K562 (cell line): ENCODE measurements at regions not wholly inside any gene's neighbourhood (a gene's known extent, or its start where the extent isn't known, plus 50 kb on each side); places are given as distances from the start of the nearest gene placed in this dataset.

Experiments used
- ATAC-seq: fragments of 200-7000 bp; cut with Tn5 transposase; 3 replicates; pipeline ENCODE4 v1.9.1; 2020; ENCODE audit warnings: moderate library complexity
- BruUV-seq: library from RNA; stranded (reverse); fragments of 400-500 nt; replicated peaks from 2 replicates; lab custom pipeline; 2021; lab: Mats Ljungman, UMichigan
- CTCF ChIA-PET: fragments of 300-600 bp; formaldehyde crosslinking; extraction: SDS; loops from one replicate; lab custom pipeline; 2021; ENCODE audit warnings: low intra/inter-chr PET ratio; lab: Yijun Ruan, JAX
- POLR2A ChIA-PET: fragments of 300-600, 350-650 bp; sonication (Branson Sonifier 250); formaldehyde crosslinking; extraction: SDS; loops from one replicate; lab custom pipeline; 2021; ENCODE audit warnings: antibody characterized with exemption, inconsistent platforms; lab: Yijun Ruan, JAX
- DNase-seq, 4 experiments: peaks; one replicate each; pipeline versions ENCODE4 v3.0.0 to v3.0.0-alpha.2; 2011 to 2018; ENCODE audit warnings: low spot score in 3 of 4, mixed read lengths in 3 of 4; ENCODE audit errors: extremely low read depth in 1 of 4
- FAIRE-seq: peaks from 2 replicates; lab custom pipeline; 2011; peaks lifted over from hg19 to GRCh38; lab: Jason Lieb, UNC
- H2AFZ ChIP-seq: 2 replicates; pipeline ENCODE4 v1.6.0; 2011; ENCODE audit warnings: low read depth, low read length, control low read depth, inconsistent platforms
- H3K27ac ChIP-seq: fragments of 200-600 bp; 3 replicates; pipeline ENCODE4 v1.8.0; 2011; ENCODE audit warnings: low read depth, mild to moderate bottlenecking, control low read depth, inconsistent platforms, low read length, moderate library complexity, mixed read lengths; ENCODE audit errors: extremely low read depth
- H3K27me3 ChIP-seq, 2 experiments: fragments of 300-600 bp in 1 of 2; 2 replicates in 1 of 2; 3 replicates in 1 of 2; pipeline versions ENCODE4 v1.6.0 to v1.8.0; 2011; ENCODE audit warnings: inconsistent platforms in 2 of 2, low read length in 2 of 2, mild to moderate bottlenecking in 1 of 2, mixed read lengths in 1 of 2, moderate library complexity in 1 of 2; ENCODE audit not compliant: control insufficient read depth in 2 of 2, insufficient read depth in 2 of 2
- H3K36me3 ChIP-seq: fragments of 300-600 bp; 3 replicates; pipeline ENCODE4 v1.8.0; 2011; ENCODE audit warnings: mild to moderate bottlenecking, low read length, inconsistent platforms; ENCODE audit not compliant: control insufficient read depth, insufficient read depth
- H3K4me1 ChIP-seq, 2 experiments: fragments of 200-600 bp in 1 of 2; replicated peaks in 1 of 2; 2 replicates in 1 of 2; 3 replicates in 1 of 2; pipeline versions ENCODE4 v1.5.1 to v1.8.0; 2011; ENCODE audit warnings: inconsistent platforms in 2 of 2, low read length in 2 of 2, mild to moderate bottlenecking in 1 of 2, mixed read lengths in 1 of 2, moderate library complexity in 1 of 2; ENCODE audit not compliant: control insufficient read depth in 2 of 2, insufficient read depth in 2 of 2
- H3K4me2 ChIP-seq: 2 replicates; pipeline ENCODE4 v1.6.1; 2011; ENCODE audit warnings: low read length, control low read depth, inconsistent platforms, mixed read lengths; ENCODE audit not compliant: insufficient read depth
- H3K4me3 ChIP-seq: fragments of 200-600 bp; sonication (generic), shearing (Covaris generic); 2 replicates; pipeline ENCODE4 v1.5.1; 2016; ENCODE audit warnings: control low read depth, inconsistent platforms
- H3K79me2 ChIP-seq: fragments of 200-600 bp; 3 replicates; pipeline ENCODE4 v1.8.0; 2011; ENCODE audit warnings: low read length, inconsistent platforms; ENCODE audit not compliant: control insufficient read depth, insufficient read depth
- H3K9ac ChIP-seq, 2 experiments: 2 replicates each; pipeline versions ENCODE4 v1.6.0 to v1.6.1; 2011; ENCODE audit warnings: low read depth in 2 of 2, low read length in 2 of 2, control low read depth in 1 of 2, inconsistent platforms in 1 of 2, mild to moderate bottlenecking in 1 of 2, mixed read lengths in 1 of 2; ENCODE audit not compliant: insufficient read depth in 1 of 2
- H3K9me1 ChIP-seq: one replicate; pipeline ENCODE4 v1.6.0; 2011; ENCODE audit warnings: inconsistent platforms, mild to moderate bottlenecking, low read length, moderate library complexity; ENCODE audit not compliant: control insufficient read depth, insufficient read depth
- H3K9me3 ChIP-seq: replicated peaks from 2 replicates; pipeline ENCODE4 v1.5.1; 2011; ENCODE audit warnings: low read depth, low read length, inconsistent platforms; ENCODE audit not compliant: control insufficient read depth, insufficient read depth
- H4K20me1 ChIP-seq: replicated peaks from 2 replicates; pipeline ENCODE4 v1.6.1; 2011; ENCODE audit warnings: low read length, inconsistent platforms, mixed read lengths; ENCODE audit not compliant: control insufficient read depth, insufficient read depth
- HOXB6 ChIP-seq: fragments of 250-450 bp; sonication (Bioruptor Pico); IDR thresholded peaks from 2 replicates; pipeline ENCODE4 v1.5.1; 2022; ENCODE audit warnings: mild to moderate bottlenecking, borderline replicate concordance
- KAT7 ChIP-seq: sonication (generic); formaldehyde crosslinking; IDR thresholded peaks from 2 replicates; pipeline ENCODE4 v1.8.0; 2022; ENCODE audit warnings: missing genetic modification reagents, mild to moderate bottlenecking, borderline replicate concordance
- RBFOX2 ChIP-seq: fragments of 200-400 bp; formaldehyde crosslinking; IDR thresholded peaks from 2 replicates; pipeline ENCODE4 v1.6.1; 2017; ENCODE audit warnings: low read depth, mild to moderate bottlenecking, low read length, moderate library complexity
- TAL1 ChIP-seq: fragments of 450-650 bp; IDR thresholded peaks from 2 replicates; pipeline ENCODE4 v1.6.1; 2016; ENCODE audit warnings: mild to moderate bottlenecking
- WGBS: fragments of 100-300 bp; shearing (Covaris generic); methylation state at CpG from one replicate; pipeline ENCODE4 v1.1.6; 2016; ENCODE audit warnings: low coverage, mixed read lengths; ENCODE audit not compliant: insufficient coverage; ENCODE audit errors: missing lambda C conversion rate; 5-methylcytosine and 5-hydroxymethylcytosine counted together
- in situ Hi-C: fragments of 300-500 bp; cut with MboI; formaldehyde crosslinking; loops from 4 replicates; pipeline ENCODE4 v1.15.0; 2018; ENCODE audit warnings: inconsistent platforms, mixed read lengths
- intact Hi-C: fragments of 100-400 bp; cut with micrococcal nuclease; formaldehyde crosslinking; loops from 2 replicates; pipeline ENCODE4 v1.14.2; 2022
- TF ChIP-seq, protein P1 (sequence below): fragments of 250-450 bp; sonication (Bioruptor Pico); IDR thresholded peaks from 2 replicates; pipeline ENCODE4 v1.8.0; 2021; ENCODE audit warnings: mild to moderate bottlenecking, moderate library complexity
- TF ChIP-seq, protein P2 (sequence below): fragments of 250-450 bp; sonication (Bioruptor Pico); IDR thresholded peaks from 2 replicates; pipeline ENCODE4 v1.5.0; 2021; ENCODE audit warnings: mild to moderate bottlenecking, borderline replicate concordance
- TF ChIP-seq, protein P3 (sequence below), 3 experiments: fragments of 200-800 bp in 1 of 3; fragments of 250-450 bp in 1 of 3; fragments of 450-650 bp in 1 of 3; sonication (Bioruptor Pico) in 1 of 3; sonication (Bioruptor generic) in 1 of 3; formaldehyde crosslinking in 1 of 3; IDR thresholded peaks; 2 replicates each; pipeline versions ENCODE4 v1.6.1 to v1.8.0; 2016 to 2022; ENCODE audit warnings: mild to moderate bottlenecking in 2 of 3, missing genetic modification characterization in 2 of 3, missing compliant biosample characterization in 1 of 3, moderate library complexity in 1 of 3
- TF ChIP-seq, protein P4 (sequence below), 2 experiments: fragments of 450-650 bp; IDR thresholded peaks; 2 replicates each; pipeline ENCODE4 v1.6.1; 2018; ENCODE audit warnings: mild to moderate bottlenecking in 2 of 2, low read depth in 1 of 2; ENCODE audit not compliant: partially characterized antibody in 2 of 2

DNA sequence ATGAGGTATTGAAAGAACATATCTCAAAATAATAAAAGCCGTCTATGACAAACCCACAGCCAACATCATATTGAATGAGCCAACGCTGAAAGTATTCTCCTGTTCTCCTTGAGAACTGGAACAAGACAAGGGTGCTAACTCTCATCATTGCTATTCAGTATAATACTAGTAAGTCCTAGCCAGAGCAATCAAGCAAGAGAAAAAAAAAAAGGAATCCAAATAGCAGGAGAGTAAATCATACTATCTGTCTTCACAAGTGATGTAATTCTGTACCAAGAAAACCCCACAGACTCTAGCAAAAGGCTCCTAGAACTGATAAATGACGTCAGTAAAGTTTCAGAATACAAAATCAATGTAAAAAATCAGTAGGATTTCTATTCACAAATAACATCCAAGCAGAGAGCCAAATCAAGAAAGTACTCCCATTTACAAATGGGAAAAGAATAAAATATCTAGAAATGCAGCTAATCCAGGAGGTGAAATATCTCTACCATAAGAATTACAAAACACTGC lies 1632.8 kb downstream of the NCAM2 start (continued):
- TF ChIP-seq, protein P1, sequence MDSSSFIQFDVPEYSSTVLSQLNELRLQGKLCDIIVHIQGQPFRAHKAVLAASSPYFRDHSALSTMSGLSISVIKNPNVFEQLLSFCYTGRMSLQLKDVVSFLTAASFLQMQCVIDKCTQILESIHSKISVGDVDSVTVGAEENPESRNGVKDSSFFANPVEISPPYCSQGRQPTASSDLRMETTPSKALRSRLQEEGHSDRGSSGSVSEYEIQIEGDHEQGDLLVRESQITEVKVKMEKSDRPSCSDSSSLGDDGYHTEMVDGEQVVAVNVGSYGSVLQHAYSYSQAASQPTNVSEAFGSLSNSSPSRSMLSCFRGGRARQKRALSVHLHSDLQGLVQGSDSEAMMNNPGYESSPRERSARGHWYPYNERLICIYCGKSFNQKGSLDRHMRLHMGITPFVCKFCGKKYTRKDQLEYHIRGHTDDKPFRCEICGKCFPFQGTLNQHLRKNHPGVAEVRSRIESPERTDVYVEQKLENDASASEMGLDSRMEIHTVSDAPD (CRISPR knock-in tag), result no peak

DNA sequence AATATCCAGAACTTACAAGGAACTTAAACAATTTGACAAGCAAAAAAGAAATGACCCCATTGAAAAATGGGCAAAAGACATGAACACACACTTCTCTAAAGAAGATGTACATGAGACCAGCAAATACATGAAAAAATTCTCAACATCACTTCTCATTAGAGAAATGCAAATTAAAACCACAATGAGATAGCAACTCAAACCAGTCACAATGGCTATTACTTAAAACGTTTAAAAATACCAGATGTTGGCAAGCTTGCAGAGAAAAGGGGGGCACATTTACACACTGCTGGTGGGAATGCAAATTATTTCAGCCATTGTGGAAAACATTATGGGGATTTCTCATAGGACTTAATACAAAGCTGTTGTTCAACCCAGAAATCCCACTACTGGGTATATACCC lies 1634.0 kb downstream of the NCAM2 start:
- H3K36me3 ChIP-seq, result no peaks in the 10 kb centered on the region
- WGBS, result 8% methylated on average over 1 of the region's 1 CpG
- no TSS peak for BruUV-seq
- H3K4me1 ChIP-seq, result no peaks in the 10 kb centered on the region
- in situ Hi-C loops (no loop called here), intact Hi-C loops (no loop called here)
- no peaks in the 10 kb centered on the region for H3K9me1 ChIP-seq
- H3K79me2 ChIP-seq, result no peaks in the 10 kb centered on the region
- ChIA-PET POLR2A (no interaction called here), CTCF (no interaction called here)
- no peaks in the 10 kb centered on the region for H4K20me1 ChIP-seq
- H3K27me3 ChIP-seq, result no peaks in the 10 kb centered on the region
- H3K9me3 ChIP-seq, result no peaks in the 10 kb centered on the region
- no peak overlapping the region for H2AFZ ChIP-seq
- H3K4me3 ChIP-seq, result no peak overlapping the region
- ATAC-seq, result no peak
- DNase-seq, result no peak
- no peak overlapping the region for H3K9ac ChIP-seq
- no peak overlapping the region for H3K4me2 ChIP-seq
- H3K27ac ChIP-seq, result no peak overlapping the region
- FAIRE-seq, result no peak
- no peak for TF ChIP-seq TAL1
- TF ChIP-seq, protein P2, sequence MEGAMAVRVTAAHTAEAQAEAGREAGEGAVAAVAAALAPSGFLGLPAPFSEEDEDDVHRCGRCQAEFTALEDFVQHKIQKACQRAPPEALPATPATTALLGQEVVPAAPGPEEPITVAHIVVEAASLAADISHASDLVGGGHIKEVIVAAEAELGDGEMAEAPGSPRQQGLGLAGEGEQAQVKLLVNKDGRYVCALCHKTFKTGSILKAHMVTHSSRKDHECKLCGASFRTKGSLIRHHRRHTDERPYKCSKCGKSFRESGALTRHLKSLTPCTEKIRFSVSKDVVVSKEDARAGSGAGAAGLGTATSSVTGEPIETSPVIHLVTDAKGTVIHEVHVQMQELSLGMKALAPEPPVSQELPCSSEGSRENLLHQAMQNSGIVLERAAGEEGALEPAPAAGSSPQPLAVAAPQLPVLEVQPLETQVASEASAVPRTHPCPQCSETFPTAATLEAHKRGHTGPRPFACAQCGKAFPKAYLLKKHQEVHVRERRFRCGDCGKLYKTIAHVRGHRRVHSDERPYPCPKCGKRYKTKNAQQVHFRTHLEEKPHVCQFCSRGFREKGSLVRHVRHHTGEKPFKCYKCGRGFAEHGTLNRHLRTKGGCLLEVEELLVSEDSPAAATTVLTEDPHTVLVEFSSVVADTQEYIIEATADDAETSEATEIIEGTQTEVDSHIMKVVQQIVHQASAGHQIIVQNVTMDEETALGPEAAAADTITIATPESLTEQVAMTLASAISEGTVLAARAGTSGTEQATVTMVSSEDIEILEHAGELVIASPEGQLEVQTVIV (CRISPR knock-in tag), result no peak
- TF ChIP-seq, protein P3, sequence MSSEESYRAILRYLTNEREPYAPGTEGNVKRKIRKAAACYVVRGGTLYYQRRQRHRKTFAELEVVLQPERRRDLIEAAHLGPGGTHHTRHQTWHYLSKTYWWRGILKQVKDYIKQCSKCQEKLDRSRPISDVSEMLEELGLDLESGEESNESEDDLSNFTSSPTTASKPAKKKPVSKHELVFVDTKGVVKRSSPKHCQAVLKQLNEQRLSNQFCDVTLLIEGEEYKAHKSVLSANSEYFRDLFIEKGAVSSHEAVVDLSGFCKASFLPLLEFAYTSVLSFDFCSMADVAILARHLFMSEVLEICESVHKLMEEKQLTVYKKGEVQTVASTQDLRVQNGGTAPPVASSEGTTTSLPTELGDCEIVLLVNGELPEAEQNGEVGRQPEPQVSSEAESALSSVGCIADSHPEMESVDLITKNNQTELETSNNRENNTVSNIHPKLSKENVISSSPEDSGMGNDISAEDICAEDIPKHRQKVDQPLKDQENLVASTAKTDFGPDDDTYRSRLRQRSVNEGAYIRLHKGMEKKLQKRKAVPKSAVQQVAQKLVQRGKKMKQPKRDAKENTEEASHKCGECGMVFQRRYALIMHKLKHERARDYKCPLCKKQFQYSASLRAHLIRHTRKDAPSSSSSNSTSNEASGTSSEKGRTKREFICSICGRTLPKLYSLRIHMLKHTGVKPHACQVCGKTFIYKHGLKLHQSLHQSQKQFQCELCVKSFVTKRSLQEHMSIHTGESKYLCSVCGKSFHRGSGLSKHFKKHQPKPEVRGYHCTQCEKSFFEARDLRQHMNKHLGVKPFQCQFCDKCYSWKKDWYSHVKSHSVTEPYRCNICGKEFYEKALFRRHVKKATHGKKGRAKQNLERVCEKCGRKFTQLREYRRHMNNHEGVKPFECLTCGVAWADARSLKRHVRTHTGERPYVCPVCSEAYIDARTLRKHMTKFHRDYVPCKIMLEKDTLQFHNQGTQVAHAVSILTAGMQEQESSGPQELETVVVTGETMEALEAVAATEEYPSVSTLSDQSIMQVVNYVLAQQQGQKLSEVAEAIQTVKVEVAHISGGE (CRISPR knock-in tag; IDR thresholded peaks at IDR 0.05), result no peak
- TF ChIP-seq RBFOX2, result no peak
- TF ChIP-seq, protein P4, sequence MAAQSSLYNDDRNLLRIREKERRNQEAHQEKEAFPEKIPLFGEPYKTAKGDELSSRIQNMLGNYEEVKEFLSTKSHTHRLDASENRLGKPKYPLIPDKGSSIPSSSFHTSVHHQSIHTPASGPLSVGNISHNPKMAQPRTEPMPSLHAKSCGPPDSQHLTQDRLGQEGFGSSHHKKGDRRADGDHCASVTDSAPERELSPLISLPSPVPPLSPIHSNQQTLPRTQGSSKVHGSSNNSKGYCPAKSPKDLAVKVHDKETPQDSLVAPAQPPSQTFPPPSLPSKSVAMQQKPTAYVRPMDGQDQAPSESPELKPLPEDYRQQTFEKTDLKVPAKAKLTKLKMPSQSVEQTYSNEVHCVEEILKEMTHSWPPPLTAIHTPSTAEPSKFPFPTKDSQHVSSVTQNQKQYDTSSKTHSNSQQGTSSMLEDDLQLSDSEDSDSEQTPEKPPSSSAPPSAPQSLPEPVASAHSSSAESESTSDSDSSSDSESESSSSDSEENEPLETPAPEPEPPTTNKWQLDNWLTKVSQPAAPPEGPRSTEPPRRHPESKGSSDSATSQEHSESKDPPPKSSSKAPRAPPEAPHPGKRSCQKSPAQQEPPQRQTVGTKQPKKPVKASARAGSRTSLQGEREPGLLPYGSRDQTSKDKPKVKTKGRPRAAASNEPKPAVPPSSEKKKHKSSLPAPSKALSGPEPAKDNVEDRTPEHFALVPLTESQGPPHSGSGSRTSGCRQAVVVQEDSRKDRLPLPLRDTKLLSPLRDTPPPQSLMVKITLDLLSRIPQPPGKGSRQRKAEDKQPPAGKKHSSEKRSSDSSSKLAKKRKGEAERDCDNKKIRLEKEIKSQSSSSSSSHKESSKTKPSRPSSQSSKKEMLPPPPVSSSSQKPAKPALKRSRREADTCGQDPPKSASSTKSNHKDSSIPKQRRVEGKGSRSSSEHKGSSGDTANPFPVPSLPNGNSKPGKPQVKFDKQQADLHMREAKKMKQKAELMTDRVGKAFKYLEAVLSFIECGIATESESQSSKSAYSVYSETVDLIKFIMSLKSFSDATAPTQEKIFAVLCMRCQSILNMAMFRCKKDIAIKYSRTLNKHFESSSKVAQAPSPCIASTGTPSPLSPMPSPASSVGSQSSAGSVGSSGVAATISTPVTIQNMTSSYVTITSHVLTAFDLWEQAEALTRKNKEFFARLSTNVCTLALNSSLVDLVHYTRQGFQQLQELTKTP (IDR thresholded peaks at IDR 0.05; ENCODE audit: low read depth in 1 of 2, partially characterized antibody in 2 of 2), result no peak
- no peak for TF ChIP-seq HOXB6 (CRISPR knock-in tag)
- no peak for TF ChIP-seq KAT7
